ENCODE measurements at regions not wholly inside any gene's neighbourhood (a gene's known extent, or its start where the extent isn't known, plus 50 kb on each side); places are given as distances from the start of the nearest gene placed in this dataset.

GRCh38 chr2:7394195-7394594, 477.0 kb downstream of the RNF144A start:
- Histone ChIP-seq H3K27me3 (ENCODE audit: insufficient read depth, low read length) (no peaks in the 10 kb centered on the region), H3K4me1 (ENCODE audit: insufficient read depth, low read length) (no peaks in the 10 kb centered on the region; the same call in 1 of the 2 replicates), H3K4me3 (ENCODE audit: low read length) (no peak overlapping the region), H3K27ac (ENCODE audit: low read length) (no peak overlapping the region), H3K9me3 (ENCODE audit: insufficient read depth, low read depth, low read length) (no peaks in the 10 kb centered on the region), H3K36me3 (ENCODE audit: insufficient read depth, low read depth, low read length) (no peaks in the 10 kb centered on the region), H3K9ac (ENCODE audit: low read depth, low read length) (no peak overlapping the region)

- no peaks in the 10 kb centered on the region for H3K4me1 ChIP-seq (ENCODE audit: insufficient read depth, low read length)
- no peak overlapping the region for H3K9ac ChIP-seq (ENCODE audit: low read depth, low read length)
- no peaks in the 10 kb centered on the region for H3K9me3 ChIP-seq (ENCODE audit: insufficient read depth, low read depth, low read length)
- no peaks in the 10 kb centered on the region for H3K27me3 ChIP-seq (ENCODE audit: insufficient read depth, low read length)
- H3K36me3 ChIP-seq (ENCODE audit: insufficient read depth, low read depth, low read length): no peaks in the 10 kb centered on the region
- no peak overlapping the region for H3K4me3 ChIP-seq (ENCODE audit: low read length)
- H3K27ac ChIP-seq (ENCODE audit: low read length): no peak overlapping the region
These were observed 483.4 kb downstream of the RNF144A start for GRCh38 chr2:7400628-7401027.

DNA sequence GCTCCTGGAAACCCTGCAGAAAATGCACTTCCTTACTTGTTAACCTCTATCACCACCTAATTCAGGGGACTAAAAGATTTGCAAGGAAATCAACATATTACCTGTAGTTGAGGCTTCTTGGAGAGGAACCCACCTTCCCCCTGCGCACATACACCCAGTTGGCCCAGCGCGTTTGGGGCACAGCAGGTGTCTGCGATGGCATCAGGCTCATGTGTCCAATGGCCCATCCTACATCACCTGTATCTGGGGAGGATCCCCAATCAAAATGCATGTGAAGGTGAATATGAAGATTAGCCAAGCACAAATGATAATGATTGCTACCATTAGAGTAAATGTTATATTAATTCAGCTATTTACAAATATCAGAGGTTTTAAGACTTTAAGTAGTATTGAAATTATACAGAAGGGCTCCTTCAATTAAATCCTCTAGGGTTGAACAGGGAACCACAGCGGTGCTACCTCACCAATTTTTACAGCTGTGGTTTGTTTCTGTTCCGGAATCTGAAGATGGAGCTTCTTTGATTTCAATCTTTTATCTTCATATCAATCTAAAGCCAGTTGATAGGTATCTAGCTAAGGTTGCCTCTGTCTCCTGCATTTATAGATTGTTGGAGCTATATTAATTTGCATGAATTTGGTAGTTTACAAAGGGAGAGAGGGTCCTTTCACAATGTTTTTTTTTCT, 486.0 kb downstream of the RNF144A start:
- Histone ChIP-seq H3K9me3 (ENCODE audit: insufficient read depth, low read depth, low read length) (no peaks in the 10 kb centered on the region), H3K36me3 (ENCODE audit: insufficient read depth, low read depth, low read length) (no peaks in the 10 kb centered on the region), H3K27me3 (ENCODE audit: insufficient read depth, low read length) (no peaks in the 10 kb centered on the region), H3K9ac (ENCODE audit: low read depth, low read length) (no peak overlapping the region), H3K4me3 (ENCODE audit: low read length) (no peak overlapping the region), H3K27ac (ENCODE audit: low read length) (no peak overlapping the region), H3K4me1 (ENCODE audit: insufficient read depth, low read length) (no peaks in the 10 kb centered on the region)

DNA sequence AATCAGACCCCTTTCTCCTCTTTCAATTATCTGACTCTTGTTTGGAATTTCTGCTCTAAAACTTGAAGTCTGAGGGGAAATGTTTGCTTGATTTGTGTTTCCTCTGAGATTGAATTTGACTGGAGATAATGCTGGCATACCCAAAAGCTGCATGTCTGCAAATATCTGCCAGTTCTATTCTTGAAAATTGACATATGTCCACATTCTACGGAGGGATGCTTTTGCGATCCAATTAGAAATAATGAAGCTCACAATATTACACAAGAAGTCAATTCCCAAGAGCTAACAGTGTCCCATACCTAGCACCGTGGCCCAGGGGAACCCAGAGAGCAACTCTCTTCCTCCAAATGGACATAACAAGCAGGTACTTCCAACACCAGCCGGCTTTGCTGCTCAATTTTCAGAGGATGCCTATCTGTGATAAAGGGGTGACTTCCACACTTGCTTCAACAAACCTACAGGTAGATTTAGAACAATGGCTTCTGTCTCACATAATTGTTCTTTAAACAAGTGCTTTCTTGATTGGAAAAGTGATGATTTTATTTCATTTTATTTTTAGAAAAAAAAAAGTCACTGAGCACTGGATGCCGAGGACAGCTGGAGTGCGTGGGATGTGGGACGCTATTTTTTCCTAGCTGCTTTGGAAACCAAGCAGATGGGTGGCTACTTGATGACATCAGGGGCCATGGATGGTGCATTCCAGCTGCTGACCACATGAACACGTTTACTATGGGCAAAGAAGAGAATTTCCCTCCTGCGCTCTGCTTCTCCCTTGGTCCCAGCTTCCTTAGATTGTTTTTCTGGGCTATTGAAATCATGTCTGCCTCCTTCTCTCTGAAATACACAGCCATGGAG, 488.9 kb downstream of the RNF144A start:
- no peak overlapping the region for H3K4me3 ChIP-seq (ENCODE audit: low read length)
- H3K4me1 ChIP-seq (ENCODE audit: insufficient read depth, low read length): no peaks in the 10 kb centered on the region
- H3K36me3 ChIP-seq (ENCODE audit: insufficient read depth, low read depth, low read length): no peaks in the 10 kb centered on the region
- no peaks in the 10 kb centered on the region for H3K27me3 ChIP-seq (ENCODE audit: insufficient read depth, low read length)
- no peak overlapping the region for H3K9ac ChIP-seq (ENCODE audit: low read depth, low read length)
- no peak overlapping the region for H3K27ac ChIP-seq (ENCODE audit: low read length)
- H3K9me3 ChIP-seq (ENCODE audit: insufficient read depth, low read depth, low read length): no peaks in the 10 kb centered on the region

DNA sequence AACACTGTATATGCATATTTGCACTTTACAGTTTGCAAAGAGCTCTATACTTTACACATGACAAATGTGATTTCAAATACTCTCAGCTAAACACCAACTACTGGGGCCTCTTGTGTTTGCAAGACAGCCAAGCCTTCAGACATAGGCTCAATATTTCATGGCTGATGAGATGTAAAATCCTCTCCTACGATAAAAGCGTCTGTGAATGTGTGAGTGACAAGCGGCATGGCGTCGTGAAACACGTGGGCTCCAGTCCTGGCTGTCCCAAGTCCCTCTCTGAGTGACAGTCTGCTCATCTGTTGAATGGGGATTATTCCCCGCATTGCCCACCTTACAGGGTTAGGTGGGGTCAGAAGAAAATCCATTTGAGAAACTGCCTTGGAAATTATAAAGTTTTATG, 489.8 kb downstream of the RNF144A start:
- Histone ChIP-seq H3K36me3 (ENCODE audit: insufficient read depth, low read depth, low read length) (no peaks in the 10 kb centered on the region), H3K9ac (ENCODE audit: low read depth, low read length) (no peak overlapping the region), H3K27me3 (ENCODE audit: insufficient read depth, low read length) (no peaks in the 10 kb centered on the region), H3K9me3 (ENCODE audit: insufficient read depth, low read depth, low read length) (no peaks in the 10 kb centered on the region), H3K27ac (ENCODE audit: low read length) (no peak overlapping the region), H3K4me1 (ENCODE audit: insufficient read depth, low read length) (no peaks in the 10 kb centered on the region), H3K4me3 (ENCODE audit: low read length) (no peak overlapping the region)

DNA sequence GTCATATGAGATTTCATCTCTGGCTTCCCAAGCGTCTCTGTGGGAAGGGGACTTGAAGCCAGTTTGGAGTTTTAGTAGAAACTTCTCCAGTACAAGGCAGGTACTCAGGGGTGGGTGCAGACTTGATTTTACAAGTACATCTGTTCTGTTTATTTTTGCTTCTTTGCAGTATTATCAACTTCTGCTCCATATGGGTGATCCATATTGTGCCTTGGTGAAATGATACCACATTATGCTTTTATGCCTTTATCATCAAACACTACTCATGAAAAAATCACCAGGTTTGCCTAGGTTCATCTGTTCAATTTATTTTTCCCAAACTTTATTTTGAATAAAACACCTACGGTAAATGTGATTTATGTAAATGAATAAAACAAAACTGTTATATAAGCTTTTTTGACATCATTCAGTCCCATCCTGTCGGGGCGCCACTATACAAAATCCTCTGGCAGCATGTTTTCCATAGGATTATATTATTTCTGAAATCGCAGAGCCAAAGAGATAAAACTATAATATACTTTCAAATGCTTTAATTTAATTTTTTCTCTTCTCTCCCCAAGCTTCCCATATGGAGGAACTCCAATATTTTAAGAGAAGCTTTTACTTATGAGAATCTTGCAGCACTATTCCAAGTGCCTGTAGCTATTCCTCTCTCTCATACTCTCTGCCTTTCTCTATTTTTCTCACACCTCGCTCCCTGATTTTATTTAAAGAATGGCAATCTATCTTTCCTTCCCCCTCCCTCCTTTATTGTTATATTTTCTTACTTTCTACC, 490.9 kb downstream of the RNF144A start:
- no peak overlapping the region for H3K4me3 ChIP-seq (ENCODE audit: low read length)
- H3K9ac ChIP-seq (ENCODE audit: low read depth, low read length): no peak overlapping the region
- no peaks in the 10 kb centered on the region for H3K27me3 ChIP-seq (ENCODE audit: insufficient read depth, low read length)
- no peaks in the 10 kb centered on the region for H3K4me1 ChIP-seq (ENCODE audit: insufficient read depth, low read length)
- no peaks in the 10 kb centered on the region for H3K9me3 ChIP-seq (ENCODE audit: insufficient read depth, low read depth, low read length)
- H3K36me3 ChIP-seq (ENCODE audit: insufficient read depth, low read depth, low read length): no peaks in the 10 kb centered on the region
- no peak overlapping the region for H3K27ac ChIP-seq (ENCODE audit: low read length)

DNA sequence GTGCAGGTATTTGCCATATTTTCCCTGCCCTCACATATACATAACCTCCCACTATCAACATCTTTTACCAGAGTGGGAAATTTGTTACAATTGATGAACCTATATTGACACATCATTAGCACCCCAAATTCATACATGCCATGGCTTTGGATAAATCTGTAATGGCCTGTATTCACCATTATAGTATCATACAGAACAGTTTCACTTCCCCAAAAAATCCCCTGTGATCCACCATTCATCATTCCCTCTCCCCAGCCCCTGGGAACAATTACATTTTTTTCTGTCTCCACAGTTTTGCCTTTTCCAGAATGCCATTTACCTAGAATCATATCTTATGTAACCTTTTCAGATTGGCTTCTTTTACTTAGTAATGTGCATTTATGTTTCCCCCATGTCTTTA, 494.5 kb downstream of the RNF144A start:
- Histone ChIP-seq H3K27ac (ENCODE audit: low read length) (no peak overlapping the region), H3K4me3 (ENCODE audit: low read length) (no peak overlapping the region), H3K9me3 (ENCODE audit: insufficient read depth, low read depth, low read length) (no peaks in the 10 kb centered on the region), H3K36me3 (ENCODE audit: insufficient read depth, low read depth, low read length) (no peaks in the 10 kb centered on the region), H3K9ac (ENCODE audit: low read depth, low read length) (no peak overlapping the region), H3K27me3 (ENCODE audit: insufficient read depth, low read length) (no peaks in the 10 kb centered on the region), H3K4me1 (ENCODE audit: insufficient read depth, low read length) (no peaks in the 10 kb centered on the region)

DNA sequence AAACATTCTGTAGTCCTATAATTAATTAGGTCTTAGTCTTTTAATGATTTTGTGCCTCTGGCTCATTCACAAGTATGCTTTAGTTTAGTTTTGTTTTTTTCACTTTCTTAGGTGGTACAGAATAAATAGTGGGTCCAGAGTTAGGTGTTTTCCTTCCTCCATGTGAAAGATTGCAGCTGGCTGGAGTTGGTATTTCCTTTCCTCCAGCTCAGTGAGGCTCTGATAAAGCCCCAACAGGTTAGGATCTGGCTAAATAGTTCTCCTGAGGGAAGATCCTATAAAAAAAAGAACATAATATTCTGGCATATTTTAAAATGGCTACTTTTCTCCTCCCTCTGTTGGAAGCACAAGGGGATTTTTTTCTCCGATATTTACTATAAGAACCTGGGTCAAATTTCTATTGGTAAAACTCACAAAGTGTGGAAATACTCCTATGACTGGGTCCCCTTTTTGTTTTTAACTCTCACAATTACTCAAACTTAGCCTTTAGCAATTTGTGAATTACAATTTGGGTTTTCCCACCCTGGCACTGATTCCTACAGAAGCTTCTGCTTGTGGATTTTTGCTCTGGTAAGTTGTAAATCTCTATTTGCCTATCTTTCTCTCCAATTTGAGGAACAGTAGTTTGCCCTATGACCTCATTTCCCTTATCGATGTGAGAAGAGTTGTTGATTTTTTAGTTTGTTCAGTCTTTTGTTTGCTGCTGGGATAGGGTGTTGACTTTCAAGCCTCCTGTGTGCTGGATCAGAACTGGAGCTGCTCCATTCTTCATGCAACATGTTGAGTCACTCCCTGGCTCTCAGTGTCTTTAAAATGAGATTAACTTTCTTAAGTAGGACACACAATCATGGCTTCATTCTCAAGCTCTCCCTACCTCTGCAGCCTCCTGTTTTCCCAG, 500.9 kb downstream of the RNF144A start:
- Histone ChIP-seq H3K4me3 (ENCODE audit: low read length) (no peak overlapping the region), H3K27ac (ENCODE audit: low read length) (no peak overlapping the region), H3K9ac (ENCODE audit: low read depth, low read length) (no peak overlapping the region), H3K27me3 (ENCODE audit: insufficient read depth, low read length) (no peaks in the 10 kb centered on the region), H3K9me3 (ENCODE audit: insufficient read depth, low read depth, low read length) (no peaks in the 10 kb centered on the region), H3K4me1 (ENCODE audit: insufficient read depth, low read length) (no peaks in the 10 kb centered on the region), H3K36me3 (ENCODE audit: insufficient read depth, low read depth, low read length) (no peaks in the 10 kb centered on the region)

DNA sequence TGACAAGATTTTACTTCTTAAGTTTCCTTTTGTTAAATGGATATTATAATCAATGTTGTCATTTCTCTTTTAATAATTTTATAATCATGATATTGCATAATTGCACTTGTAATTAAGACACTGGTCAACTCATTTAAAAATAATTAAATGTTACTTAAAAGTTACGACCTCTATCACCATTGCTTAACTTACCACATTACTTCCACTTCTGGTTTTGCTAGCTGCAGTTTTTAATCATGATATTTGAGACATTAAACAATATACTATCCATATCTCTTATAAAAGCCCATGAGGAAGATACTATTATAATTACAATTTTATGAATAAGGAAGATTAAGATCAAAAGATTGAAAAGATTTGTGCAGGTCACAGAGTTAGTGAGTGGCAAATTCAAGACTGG, 502.0 kb downstream of the RNF144A start:
- Histone ChIP-seq H3K9ac (ENCODE audit: low read depth, low read length) (no peak overlapping the region), H3K9me3 (ENCODE audit: insufficient read depth, low read depth, low read length) (no peaks in the 10 kb centered on the region), H3K27ac (ENCODE audit: low read length) (no peak overlapping the region), H3K36me3 (ENCODE audit: insufficient read depth, low read depth, low read length) (no peaks in the 10 kb centered on the region), H3K4me1 (ENCODE audit: insufficient read depth, low read length) (no peaks in the 10 kb centered on the region), H3K4me3 (ENCODE audit: low read length) (no peak overlapping the region), H3K27me3 (ENCODE audit: insufficient read depth, low read length) (no peaks in the 10 kb centered on the region)

DNA sequence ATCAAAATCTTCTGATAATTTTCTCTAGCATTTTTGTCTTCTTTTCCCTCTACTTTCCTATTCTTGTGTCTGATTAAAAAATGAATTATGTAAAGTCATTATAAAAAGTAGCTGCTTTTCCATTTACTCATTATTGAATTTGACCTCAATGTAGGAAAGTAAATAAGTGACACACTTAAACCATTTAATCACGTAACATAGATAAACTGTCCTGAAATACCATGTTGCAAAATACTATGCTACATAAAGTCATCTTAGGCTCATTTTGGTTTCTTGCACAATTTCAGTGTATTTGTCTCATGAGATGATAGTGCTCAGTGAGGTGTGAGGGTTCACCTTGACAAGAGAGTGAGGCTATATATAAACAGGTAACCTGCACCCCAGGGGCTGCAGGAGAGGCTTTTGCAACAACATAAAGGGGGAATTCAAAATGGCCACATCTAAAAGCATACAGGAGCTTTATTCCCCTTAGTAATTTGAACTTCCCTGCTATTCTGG, 502.7 kb downstream of the RNF144A start:
- no peaks in the 10 kb centered on the region for H3K36me3 ChIP-seq (ENCODE audit: insufficient read depth, low read depth, low read length)
- no peaks in the 10 kb centered on the region for H3K9me3 ChIP-seq (ENCODE audit: insufficient read depth, low read depth, low read length)
- no peak overlapping the region for H3K9ac ChIP-seq (ENCODE audit: low read depth, low read length)
- no peaks in the 10 kb centered on the region for H3K4me1 ChIP-seq (ENCODE audit: insufficient read depth, low read length)
- no peaks in the 10 kb centered on the region for H3K27me3 ChIP-seq (ENCODE audit: insufficient read depth, low read length)
- no peak overlapping the region for H3K4me3 ChIP-seq (ENCODE audit: low read length)
- H3K27ac ChIP-seq (ENCODE audit: low read length): no peak overlapping the region

DNA sequence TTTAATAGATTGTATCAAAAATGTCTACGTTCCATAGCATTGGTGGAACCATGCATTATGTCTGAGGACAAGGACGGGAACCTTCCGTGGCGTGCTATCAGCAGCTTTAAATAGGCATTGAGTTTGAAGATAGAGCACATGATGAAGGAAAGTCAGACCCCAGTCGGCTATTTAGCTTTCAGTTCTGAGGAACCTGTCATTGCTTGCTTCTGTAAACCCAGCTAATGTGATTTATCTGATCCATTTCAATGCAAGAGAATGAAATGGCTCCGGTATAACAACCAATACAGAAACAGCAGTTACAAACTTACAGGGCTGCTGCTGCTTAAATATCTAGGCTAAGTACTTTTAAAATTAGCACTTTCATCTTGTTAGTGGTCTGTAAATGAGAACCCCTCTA, 503.3 kb downstream of the RNF144A start:
- no peaks in the 10 kb centered on the region for H3K4me1 ChIP-seq (ENCODE audit: insufficient read depth, low read length)

More for the DNA sequence above, 503.3 kb downstream of the RNF144A start:
- H3K9me3 ChIP-seq (ENCODE audit: insufficient read depth, low read depth, low read length): no peaks in the 10 kb centered on the region
- H3K36me3 ChIP-seq (ENCODE audit: insufficient read depth, low read depth, low read length): no peaks in the 10 kb centered on the region
- H3K4me3 ChIP-seq (ENCODE audit: low read length): no peak overlapping the region
- no peak overlapping the region for H3K27ac ChIP-seq (ENCODE audit: low read length)
- no peaks in the 10 kb centered on the region for H3K27me3 ChIP-seq (ENCODE audit: insufficient read depth, low read length)
- no peak overlapping the region for H3K9ac ChIP-seq (ENCODE audit: low read depth, low read length)
